ENCODE measurements at regions not wholly inside any gene's neighbourhood (a gene's known extent, or its start where the extent isn't known, plus 50 kb on each side); places are given as distances from the start of the nearest gene placed in this dataset.
"Not testable (repeated sequence)": the region's sequence is repeated elsewhere in the genome, so short reads cannot be mapped to it uniquely, and the experiment has no call there.

DNA sequence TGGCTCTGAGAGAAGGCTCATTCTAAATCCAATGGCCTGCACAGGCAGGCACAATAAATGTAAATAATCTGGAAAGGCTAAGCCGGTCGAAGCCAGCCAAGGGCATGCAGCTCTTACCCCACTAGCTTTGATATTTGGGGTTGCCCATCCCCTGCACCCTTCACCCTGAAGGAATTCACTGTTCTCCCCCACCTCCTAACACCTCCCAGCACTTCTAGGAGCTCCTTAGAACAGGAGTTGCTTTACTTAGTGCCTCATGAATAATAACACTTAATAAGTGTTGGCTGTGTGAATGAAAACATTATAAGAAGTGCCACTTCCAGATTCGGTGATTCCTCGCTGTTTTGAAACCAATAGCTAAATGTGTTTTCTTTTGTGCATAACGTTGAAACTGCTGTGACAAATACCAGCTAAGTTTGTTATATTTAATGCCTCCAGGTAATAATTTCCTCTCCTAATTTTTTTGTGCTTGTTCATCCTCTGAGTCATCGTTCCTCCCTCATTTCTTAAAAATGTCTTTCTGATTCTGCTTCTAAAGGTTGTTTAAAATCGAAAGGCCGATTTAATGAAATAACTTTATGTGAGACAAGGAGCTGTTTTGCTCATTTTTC lies 458.8 kb downstream of the METTL4 start:
- DNase-seq (ENCODE audit: low read depth) = no peak

DNA sequence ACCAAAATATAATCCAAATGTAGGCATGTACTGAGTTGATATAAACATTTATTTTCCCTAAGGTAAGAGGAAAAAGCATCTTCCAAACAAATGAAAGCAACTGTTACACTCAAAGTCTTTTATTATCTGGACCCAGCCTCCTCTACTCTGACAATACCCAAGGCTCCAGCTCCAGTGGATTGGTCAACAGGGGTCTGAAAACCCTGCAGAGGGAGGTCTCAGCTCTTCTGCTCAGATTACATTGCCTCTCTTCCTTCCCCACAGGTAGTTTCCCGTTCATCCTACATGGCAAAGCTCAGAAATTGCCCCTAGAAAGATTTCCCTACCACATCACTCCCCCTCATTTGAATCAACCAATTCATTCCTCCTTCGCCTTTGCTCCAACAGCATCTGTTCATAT lies 457.0 kb downstream of the METTL4 start:
- no peak for DNase-seq (ENCODE audit: low read depth)

DNA sequence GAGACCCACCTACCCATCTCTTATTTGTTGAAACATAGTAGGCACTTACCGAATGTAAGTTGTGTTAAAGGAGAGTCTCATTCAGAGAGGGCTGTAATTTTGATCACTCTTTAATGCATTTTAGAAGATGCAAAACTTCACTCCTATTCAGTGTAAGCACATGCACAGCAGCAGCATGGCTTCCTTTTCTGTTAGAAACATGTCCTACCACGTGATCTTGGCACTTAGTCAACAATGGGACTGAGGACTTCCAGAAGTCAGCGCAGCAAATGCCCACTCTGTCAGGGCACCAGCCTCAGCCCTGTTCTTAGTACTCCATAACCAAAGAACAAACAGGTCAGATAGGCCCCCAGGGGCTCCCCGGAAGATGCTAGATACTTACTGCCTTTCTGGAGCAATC lies 456.5 kb downstream of the METTL4 start:
- no peak for DNase-seq (ENCODE audit: low read depth)

DNA sequence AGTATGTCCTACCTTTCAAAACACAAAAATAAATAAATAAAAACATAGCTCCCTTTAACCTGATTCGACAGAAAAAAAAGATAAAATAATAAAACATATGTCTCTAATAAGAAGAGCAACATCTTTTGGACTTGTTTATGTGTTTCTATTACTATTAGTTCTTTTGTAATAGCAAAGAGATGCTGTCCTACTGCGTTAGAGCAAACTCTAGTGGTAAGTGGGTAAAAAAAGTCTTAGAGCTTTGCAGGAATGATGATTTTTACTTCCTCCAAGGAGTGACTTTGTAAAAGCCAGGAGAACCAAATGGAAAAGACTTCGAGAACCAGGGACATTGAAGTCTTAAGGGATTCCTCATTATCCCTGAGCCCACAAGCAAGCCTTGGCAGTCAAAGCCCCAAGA lies 450.1 kb downstream of the METTL4 start:
- no peak for DNase-seq (ENCODE audit: low read depth)

DNA sequence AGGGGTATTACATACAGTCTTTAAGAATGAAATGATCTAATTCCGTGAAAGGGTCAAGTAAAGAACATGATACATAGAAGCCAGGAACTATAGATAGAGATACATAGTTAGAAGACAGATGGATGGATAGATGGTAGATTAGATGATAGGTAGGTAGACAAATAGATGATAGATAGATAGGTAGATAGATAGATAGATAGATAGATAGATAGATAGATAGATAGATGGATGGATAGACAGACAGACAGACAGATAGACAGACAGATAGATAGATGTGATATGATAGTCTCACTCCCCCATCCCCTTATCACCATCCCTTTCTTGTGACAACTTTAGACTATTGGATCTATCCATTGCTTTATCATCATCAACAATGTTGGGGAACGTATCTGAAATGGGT lies 448.2 kb downstream of the METTL4 start:
- DNase-seq (ENCODE audit: low read depth) = no peak

DNA sequence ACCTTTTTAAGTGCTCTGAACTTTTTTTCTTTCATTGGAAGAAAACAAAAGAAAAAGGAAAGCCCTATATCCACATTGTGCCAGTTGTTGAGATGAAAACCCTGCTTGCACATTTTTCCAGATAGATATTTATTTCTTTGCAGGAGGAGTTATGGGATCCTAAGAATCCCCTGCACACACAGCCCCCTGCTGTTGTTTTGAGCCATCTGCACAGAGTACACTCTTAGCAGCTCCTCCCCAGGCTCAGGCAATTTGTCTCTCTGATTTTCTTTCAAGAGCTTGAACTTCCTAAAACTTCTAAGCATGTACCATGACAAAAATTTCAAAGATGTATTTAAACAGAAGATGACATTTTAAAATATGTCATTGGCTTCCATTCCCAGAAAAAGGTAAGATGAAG lies 436.9 kb downstream of the METTL4 start:
- DNase-seq (ENCODE audit: low read depth) = no peak

DNA sequence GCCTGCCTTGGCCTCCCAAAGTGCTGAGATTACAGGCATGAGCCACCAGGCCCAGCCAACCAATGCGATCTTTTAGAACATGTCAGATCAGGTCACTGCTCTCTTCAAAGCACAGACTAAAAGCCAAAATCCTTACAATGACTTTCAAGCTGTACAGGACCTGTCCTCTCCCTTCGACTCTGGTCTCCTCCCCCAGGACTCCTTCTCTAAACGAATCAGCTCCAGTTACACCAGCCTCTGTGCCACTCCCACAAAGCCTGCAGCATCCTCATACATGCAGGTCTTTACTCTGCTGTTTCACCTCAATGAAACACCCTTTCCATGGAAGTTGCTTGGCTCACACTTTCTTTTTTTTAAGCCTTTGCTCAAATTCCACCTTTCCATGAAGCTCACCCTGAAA lies 436.0 kb downstream of the METTL4 start:
- no peak for DNase-seq (ENCODE audit: low read depth)

DNA sequence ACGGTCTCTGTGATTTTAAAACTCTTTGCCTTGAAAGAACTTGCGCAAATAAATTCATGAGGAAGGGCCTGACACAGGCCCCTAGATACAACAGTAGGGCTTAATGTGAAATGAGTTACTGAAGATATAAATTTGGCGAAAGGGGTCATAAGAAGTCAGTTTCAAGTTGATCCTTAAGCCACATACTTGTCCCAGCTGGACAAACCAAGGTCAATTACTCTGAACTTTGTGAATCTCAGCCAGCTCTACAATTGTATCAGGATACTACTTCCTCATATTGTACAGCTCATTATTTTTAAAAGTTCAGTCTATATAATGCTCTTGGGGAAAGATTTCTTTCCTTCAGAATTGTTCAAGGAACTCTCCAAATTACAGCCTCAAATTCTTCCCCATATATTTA lies 432.8 kb downstream of the METTL4 start:
- DNase-seq (ENCODE audit: low read depth) = no peak

DNA sequence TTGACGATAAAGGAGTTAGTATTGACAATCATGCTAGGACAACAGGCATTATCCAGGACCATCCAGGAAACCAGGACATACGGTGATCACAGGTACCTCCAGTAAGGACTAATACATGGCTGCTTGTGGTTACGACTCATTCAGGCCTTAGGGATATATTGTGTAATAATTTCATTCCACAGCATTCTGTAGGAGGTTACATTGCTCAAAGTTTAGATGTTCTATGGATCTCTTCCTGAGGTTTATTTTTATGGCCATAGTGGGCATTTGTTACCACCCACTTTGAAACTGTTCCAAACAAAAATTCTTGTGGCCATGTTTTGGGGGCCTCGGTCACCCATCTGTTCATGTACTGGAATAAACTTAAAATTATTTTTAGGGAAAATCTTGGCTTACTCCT lies 431.6 kb downstream of the METTL4 start:
- peak; percentile 18 for DNase-seq (ENCODE audit: low read depth)

DNA sequence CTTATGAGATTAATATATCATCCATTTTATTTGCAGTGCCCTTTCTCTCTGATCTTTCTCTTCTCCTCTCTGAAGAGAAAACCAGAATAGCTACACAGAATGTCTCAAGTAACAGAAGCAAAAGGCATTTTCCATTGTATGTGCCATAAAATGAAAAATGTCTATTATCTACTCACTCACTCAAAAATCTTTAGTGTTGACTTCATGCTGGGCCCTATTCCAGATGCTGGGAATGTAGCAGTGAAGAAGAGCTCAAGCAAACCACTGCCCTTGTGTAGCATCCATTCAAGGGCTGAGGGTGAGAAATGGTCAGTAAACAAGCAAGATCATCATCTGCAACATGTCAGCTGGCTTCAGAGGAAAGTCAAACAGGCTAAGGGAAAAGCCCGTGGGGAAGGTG lies 427.7 kb downstream of the METTL4 start:
- no peak for DNase-seq (ENCODE audit: low read depth)

DNA sequence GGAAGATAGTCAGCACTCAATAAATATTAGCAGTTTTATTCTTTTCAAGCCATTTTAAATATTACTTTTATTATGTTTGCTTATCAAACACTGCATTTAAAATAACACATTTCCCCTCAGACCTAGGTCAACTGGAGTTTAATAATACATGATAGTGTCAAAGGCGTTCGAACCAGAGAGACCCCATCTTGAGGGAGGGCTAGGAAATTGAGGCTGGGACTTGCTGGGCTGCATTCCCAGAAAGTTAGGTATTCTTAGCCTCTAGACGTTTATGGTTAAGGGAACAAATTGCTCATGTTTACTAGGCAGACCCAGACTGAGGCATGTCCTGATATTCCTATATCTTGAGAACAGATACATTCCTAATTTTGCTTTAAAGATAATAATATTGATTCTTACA lies 426.5 kb downstream of the METTL4 start:
- no peak for DNase-seq (ENCODE audit: low read depth)

DNA sequence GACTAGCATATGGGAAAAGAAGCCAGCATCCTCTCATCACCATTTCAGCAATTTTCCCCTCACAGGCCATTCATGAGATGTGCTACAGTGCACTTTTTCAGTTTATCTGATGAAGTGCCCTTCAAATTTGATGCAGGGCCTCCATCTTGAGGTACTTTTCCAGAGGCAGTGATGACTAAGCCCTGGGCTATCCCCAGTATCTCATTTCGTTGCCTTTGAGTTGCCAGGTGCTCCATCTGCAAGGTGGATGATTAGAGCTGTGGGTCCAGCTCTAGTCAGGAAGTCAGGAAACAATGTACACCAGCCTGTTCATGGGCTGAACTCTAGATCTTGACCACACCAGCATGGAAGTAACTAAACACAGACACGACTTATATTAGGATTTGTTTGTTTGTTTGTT lies 425.2 kb downstream of the METTL4 start:
- DNase-seq (ENCODE audit: low read depth) = no peak

DNA sequence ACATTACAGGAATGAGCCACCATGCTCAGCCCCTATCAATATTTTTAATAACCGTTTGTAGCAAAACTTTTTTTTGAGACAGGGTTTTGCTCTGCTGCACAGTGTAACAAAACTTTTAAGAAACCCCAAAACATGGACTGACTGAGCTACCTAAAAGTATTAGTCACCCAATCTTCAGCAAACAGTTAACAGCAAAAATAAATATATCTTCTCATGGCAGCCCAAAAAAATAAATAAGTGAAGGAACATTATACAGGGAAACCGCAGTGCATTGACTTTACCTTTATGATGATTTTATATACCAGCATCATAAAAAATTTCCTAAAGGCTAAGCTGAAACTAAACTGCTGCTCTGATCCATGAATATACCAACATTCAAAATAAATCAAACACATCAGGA lies 424.6 kb downstream of the METTL4 start:
- no peak for DNase-seq (ENCODE audit: low read depth)

DNA sequence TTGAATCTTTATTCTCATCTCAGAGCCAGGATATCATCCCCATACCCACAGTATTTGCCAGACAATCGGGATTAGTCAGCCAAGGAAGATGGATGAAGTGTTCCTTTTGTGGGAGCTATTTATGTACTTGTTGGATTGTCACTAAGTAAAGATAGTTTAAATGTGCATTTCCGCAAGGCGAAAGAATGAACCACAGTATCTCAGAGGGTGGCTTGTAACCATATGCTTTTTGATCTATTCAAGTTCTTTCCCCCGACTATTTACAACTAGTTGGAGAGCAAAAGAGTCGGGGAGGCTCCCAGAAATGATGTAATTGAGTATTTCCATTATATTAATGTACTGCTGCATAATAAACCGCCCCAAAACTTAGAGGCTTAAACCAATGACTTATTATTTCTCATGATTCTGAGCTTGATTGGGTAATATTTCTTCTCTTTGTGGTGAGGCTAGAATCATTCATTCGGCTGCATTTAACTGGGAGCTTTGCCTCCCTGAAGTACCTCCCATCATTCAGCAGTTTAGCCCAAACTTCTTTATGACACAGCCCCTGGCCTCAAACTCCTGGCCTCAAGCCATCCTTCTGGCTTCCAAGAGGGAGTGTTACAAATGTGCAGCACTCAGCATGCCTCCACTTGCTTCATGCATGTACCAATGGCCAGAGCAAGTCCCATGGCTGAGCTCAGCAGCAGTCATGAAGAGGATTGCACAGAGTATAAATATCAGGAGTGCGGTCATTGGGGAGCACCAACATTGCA lies 423.7 kb downstream of the METTL4 start:
- no peak for DNase-seq (ENCODE audit: low read depth)

DNA sequence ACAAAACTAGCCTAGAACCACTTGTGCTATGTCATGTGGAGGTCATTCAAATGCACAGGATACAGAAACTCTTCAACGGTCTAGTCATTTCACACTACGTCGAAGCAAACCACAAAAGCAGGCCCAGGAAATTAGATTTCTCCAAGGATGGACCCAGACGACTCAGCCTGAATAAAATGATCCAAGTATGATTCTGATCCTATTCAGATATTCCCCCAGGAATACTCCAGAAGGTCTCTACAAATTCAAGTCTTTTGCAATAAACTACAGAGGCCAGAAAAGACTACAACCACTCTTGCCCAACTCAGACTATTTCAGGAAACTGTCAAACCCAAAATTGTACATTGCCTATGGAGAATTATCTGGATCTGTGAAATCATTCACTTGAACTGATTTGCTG lies 422.5 kb downstream of the METTL4 start:
- peak; percentile 4 for DNase-seq (ENCODE audit: low read depth)

DNA sequence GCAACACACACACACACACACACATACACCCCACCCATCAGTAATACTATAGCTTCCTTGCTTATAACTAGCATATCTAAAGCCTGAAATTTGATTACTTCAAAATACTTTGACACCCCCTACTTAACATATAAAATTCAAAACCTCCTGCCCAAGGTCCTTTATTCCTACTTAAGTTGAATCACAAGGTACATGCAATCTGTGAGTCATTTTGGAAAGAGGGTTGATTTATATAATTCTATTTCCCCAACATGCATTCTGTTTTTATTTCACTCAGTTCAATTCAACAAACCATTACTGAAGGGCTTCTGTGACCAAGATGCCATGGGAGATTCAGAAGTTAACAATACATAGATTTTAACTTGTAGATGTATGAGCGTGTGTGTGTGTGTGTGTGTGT lies 420.7 kb downstream of the METTL4 start:
- no peak for DNase-seq (ENCODE audit: low read depth)

DNA sequence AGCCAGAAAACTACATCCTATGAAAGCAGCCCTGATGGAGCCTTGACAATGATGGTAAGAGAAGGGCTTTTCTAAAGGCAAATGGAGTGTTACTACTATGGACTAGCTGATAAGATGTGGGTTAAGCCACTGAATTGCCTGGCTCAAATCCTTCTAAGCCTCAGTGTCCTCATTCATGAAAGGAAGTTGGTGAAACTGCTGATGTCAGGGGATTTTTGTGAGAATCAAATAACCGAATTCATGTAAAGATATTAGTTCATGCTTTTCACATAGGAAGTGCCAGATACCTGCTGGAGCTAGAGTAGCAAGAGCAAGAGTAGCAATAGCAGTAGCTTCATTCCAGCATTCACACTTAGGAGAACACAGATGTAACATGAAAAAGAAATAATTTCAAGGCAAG lies 417.0 kb downstream of the METTL4 start:
- DNase-seq (ENCODE audit: low read depth) = no peak

DNA sequence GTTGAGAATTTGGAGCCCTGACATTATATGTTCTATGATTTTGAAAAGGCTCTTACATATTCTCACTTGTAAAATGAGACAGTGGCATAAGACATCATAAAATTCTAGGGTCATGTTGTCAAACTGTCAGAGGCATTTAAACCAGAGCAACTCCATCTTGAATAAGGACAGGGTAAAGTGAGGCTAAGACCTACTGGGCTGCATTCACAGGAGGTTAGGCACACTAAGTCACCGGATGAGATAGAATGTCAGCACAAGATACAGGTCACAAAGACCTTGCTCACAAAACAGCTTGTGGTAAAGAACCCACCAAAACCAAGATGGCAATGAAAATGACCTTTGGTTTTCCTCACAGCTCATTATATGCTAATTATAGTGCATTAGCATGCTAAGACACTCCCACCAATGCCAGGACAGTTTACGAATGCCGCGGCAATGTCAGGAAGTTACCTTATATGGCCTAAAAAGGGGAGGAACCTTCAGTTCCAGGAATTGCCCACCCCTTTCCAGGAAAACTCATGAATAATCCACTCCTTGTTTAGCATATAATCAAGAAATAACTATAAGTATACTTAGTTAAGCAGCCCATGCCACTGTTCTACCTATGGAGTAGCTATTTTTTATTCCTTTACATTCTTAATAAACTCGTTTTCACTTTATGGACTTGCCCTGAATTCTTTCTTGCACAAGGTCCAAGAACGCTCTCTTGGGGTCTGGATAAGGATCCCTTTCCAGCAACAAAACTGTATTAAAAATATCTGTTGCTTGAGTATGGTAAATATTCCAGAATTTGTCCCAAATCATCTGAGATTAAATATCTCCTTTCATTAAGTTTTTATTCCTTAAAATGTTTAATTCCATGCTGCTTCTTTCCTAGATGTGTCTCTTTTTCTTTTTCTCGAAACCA lies 406.4 kb downstream of the METTL4 start:
- no peak for DNase-seq (ENCODE audit: low read depth)

DNA sequence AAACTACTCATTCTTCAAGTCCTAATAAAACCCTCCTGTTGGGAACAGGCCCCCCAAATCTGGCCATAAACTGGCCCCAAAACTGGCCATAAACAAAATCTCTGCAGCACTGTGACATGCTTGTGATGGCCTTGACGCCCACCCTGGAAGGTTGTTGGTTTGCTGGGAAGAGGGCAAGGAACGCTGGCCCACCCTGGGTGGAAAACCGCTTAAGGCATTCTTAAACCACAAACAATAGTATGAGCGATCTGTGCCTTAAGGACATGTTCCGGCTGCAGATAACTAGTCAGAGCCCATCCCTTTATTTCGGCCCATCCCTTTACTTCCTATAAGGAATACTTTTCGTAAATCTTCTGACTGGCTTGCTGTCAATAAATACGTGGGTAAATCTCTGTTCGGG lies 404.4 kb downstream of the METTL4 start:
- not testable (repeated sequence) for DNase-seq (ENCODE audit: low read depth)

DNA sequence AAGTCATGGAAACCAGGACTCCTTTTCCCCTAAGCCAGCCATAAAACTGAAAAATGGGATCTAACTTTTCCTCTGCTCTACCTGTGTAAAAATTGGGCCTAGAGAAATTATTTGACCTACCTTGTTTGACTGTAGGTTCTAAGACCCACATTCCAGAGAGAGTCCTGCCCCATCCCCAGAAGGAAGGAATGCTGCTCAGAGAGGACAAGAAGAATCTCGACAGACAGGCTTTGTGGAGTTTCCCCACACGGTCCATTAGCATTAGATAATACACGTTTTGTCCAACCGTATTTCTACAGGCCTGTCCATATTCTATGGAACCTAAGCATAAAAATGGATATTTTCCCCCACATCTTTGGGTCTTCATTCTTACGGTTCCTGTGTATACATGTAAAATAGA lies 403.3 kb downstream of the METTL4 start:
- no peak for DNase-seq (ENCODE audit: low read depth)

DNA sequence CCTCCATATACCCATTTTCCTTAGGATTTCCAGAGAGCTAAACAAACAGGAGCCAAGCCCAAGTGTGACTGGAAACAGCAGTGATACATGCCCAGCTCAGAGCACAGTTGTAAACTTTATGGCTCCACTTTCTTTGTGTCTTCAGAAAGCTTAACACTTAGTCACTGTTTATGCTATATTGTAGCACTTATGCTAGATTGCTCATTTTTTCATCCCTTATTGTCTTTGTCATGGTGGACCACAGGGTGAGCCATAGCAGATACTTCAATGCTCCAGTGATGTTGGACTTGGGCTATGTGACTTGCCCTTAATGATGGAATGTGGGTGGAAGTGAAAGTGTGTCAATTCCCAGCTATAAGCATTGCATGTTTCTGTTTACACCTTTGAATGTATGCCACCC lies 401.6 kb downstream of the METTL4 start:
- DNase-seq (ENCODE audit: low read depth) = no peak

DNA sequence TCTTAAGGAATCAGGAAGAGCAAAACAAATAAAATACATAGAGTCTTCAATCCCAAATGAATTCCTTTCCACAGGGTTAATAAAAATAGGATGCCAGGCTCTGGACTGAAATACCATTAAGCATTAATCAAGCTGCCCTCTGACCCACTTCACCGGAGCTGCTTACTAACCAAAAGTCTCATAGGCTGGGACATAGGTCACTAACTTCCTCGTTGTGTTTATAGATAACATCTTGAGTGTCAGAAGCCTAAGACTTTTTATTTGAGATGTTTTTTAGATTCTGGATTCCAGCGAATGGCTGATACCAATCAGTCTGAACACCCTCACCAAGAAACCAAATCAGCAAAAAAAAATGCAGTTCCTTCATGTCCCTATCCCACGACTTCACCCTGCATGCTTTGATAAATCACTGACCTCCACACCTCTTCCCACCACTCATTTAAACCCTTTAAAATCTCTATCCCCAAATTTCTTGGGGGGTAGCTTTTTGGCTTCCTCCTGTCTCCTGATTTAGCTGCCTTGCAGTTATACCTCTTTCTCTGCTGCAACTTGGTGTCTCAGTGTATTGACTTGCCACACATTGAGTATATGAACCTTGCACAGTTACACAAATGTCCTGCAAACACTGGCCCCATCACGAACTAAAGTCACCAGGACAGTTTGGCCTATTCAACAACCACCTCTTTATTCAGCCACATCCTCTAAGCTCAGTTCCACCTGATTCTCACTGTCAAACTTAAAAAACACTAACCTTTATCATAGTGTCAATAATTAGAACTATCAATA lies 399.3 kb downstream of the METTL4 start:
- no peak for DNase-seq (ENCODE audit: low read depth)
